ENCODE measurements at regions not wholly inside any gene's neighbourhood (a gene's known extent, or its start where the extent isn't known, plus 50 kb on each side); places are given as distances from the start of the nearest gene placed in this dataset.

- DNase-seq, result no peak
Observed at GRCh38 chr9:88754452-88754851, 219.5 kb downstream of the NXNL2 start.

- peak in 1 of 3 donors; percentile 68 for DNase-seq
Observed at GRCh38 chr9:88754886-88755285, 219.9 kb downstream of the NXNL2 start.

- no peak for DNase-seq
Observed at GRCh38 chr9:88757406-88758010, 222.5 kb downstream of the NXNL2 start.

DNA sequence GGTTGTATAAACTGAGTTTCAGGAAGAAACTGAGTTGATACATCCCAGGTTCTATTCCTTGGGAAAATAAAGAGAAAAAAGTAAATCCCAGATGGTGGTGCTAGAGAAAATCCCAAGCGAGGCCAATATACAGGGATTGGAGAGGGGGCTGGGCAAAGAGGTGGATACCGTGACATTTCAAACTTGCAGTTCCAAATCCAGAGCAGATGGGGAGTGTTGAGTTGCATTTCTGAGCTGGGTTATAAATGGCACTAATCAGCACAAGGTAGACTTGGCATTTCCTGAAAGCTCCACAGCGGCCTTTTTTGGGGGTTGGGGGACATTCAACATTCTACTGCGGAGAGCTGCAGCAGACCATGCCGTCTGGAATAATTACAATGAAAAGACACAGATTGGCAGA lies 224.4 kb downstream of the NXNL2 start:
- no peak for DNase-seq

GRCh38 chr9:88766778-88767503 lies 224.3 kb upstream of the S1PR3 start:
- no peak for DNase-seq

- DNase-seq, result no peak
Observed at GRCh38 chr9:88767504-88767790, 223.8 kb upstream of the S1PR3 start.

GRCh38 chr9:88772575-88772974 lies 218.7 kb upstream of the S1PR3 start:
- no peak for DNase-seq

- DNase-seq, result no peak
Observed at GRCh38 chr9:88773126-88773525, 218.1 kb upstream of the S1PR3 start.

- no peak for DNase-seq
Observed at GRCh38 chr9:88773627-88774244, 217.5 kb upstream of the S1PR3 start.

GRCh38 chr9:88775037-88775471 lies 216.2 kb upstream of the S1PR3 start:
- DNase-seq, result peak in 2 of 3 donors; percentile 40 to 74

GRCh38 chr9:88775559-88775958 lies 215.7 kb upstream of the S1PR3 start:
- DNase-seq, result no peak

GRCh38 chr9:88775966-88776365 lies 215.3 kb upstream of the S1PR3 start:
- DNase-seq, result no peak

DNA sequence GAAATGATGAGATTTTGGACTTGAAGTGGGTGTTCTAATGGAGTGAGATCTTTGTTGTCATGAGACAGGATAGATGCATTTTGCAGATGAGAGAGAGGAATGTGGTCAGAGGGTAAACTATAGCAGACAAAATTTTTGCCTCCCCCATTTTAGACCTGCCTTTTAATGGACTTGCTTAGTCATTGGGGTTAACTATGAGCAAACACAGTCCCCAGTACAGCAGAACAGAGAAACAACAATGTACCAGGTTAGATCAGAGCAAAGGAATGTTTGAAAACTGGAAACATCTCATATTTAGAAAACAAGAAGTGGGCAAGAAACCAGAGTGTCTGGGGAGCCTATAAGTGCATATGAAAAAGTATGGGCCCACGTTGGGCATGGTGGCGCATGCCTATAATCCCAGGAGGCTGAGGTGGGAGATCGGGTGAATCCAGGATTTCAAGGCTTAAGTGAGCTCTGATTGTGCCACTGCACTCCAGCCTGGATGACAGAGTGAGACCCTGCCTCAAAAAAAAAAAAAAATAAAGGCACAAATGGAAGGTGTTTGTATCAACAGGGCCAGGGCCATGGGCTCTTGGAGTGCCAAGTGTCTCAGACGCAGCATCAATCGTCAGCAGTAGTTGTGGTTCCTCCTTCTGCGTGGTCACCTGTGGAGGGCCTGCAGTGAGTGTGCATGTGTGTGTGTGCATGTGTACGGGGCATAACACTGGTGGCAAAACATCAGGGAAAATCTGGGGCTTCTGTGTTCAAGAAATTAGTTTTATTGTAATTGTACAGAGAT lies 214.4 kb upstream of the S1PR3 start:
- DNase-seq, result peak in 1 of 3 donors; percentile 68

- peak; percentile 33 to 88 (median 65) for DNase-seq
Observed at GRCh38 chr9:88777498-88778312, 213.6 kb upstream of the S1PR3 start.

DNA sequence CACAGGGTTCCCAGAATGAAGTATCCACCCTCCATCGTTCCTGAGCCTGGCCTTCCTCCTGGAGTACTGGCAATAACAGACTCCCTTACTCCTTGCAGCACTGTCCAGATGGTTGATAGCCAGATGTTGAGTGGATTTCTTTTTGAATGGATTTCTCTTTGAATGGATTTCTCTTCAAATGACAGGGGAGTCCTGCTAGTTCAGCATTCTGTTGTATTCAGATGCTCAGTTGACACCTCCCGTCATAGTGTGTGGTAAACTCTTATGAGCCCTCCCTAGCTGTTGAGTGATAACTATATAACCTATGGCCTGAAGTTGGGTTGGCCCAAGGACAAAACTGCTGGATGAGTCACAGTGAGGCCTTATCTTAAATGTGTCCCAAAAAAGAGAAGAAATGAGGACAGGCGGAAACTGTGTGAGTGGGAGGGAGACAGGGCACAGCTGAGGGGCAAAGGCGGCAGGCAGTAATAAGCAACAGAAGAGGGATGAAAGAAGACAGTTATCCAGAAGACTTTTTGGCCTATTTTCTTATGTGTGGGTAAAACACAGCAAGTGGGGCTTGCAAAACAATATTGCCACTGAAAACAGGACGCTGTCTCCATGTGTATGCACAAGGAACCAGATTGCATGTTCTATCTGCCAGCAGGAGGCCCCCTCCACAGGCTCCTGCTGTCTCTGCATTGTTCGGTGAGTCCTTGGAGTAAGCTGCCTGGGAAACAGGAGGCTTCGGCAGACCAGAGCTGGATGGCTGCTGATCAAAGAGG lies 209.5 kb upstream of the S1PR3 start:
- peak; percentile 44 to 76 (median 56) for DNase-seq

DNA sequence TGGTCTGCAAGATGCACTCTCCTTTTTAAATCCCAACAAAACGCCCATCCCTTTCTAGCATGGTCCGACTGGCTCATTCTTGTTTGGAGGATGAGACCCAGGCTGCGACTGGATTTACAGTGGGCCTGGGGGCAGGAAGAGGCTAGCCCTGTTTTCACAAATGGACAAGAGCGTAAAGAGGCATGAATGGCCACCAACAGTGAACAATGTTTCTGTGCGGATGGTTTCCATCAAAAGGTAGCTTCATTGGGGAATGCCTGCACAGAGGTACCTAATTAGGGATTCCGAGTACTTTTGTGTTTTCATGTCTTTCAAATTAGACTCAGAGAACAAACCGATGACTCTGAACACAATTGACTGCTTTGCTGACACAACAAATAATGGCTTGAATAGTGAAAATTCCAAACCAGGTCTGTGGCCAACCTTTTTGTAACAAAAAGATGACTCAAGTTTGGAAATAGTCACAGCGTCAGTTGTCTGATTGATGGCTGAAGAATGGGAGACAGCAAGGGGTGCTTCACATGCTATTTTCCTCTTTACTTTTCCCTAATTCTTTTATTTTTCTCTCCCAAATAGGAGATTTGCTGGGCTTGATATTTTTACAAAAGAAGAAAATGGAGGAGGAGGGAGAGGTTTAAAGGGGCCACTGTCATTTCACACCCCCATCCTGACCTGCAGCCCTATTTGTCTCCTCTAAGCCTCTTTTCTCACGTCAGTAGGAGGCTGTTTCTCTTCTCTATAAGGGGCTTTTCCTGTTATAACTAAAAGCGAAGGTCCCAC lies 208.1 kb upstream of the S1PR3 start:
- peak in 1 of 3 donors; percentile 57 for DNase-seq

- DNase-seq, result no peak
Observed at GRCh38 chr9:88783711-88784083, 207.6 kb upstream of the S1PR3 start.

- no peak for DNase-seq
Observed at GRCh38 chr9:88784960-88785359, 206.3 kb upstream of the S1PR3 start.

- peak in 2 of 3 donors; percentile 53 to 68 for DNase-seq
Observed at GRCh38 chr9:88786291-88787079, 204.8 kb upstream of the S1PR3 start.

Measured in muscle of back (tissue), 3 donors.